ENCODE measurements at regions not wholly inside any gene's neighbourhood (a gene's known extent, or its start where the extent isn't known, plus 50 kb on each side); places are given as distances from the start of the nearest gene placed in this dataset.

- no peaks in the 10 kb centered on the region for H4K20me1 ChIP-seq (ENCODE audit: control insufficient read depth, insufficient read depth, low read depth, low read length)
- H3K27me3 ChIP-seq (ENCODE audit: control insufficient read depth, low read length): no peaks in the 10 kb centered on the region
- no peak overlapping the region for H3K27ac ChIP-seq (ENCODE audit: low read depth, low read length)
- no peak for TF ChIP-seq CTCF (IDR thresholded peaks at IDR 0.05; ENCODE audit: low read depth, low read length, poor library complexity, severe bottlenecking)
- H3K36me3 ChIP-seq (ENCODE audit: control insufficient read depth, low read length): no peaks in the 10 kb centered on the region
- no peak overlapping the region for H3K4me3 ChIP-seq (ENCODE audit: low read length)
- H3K9me3 ChIP-seq (ENCODE audit: control insufficient read depth, insufficient read depth, low read length): no peaks in the 10 kb centered on the region
- no peaks in the 10 kb centered on the region for H3F3A ChIP-seq (ENCODE audit: control insufficient read depth, insufficient read depth)
- no peaks in the 10 kb centered on the region for H3K9me2 ChIP-seq (replicated peaks; ENCODE audit: control insufficient read depth, low read length)
- H3K4me1 ChIP-seq (ENCODE audit: control insufficient read depth, low read length): no peaks in the 10 kb centered on the region
- no peaks in the 10 kb centered on the region for H3K79me2 ChIP-seq (ENCODE audit: control insufficient read depth, low read length)
- H3K4me2 ChIP-seq (ENCODE audit: low read length): no peak overlapping the region
Measured at GRCh38 chr4:82171531-82172155, 202.1 kb downstream of the HNRNPD start.

GRCh38 chr4:82149750-82150149, 224.0 kb downstream of the HNRNPD start:
- Histone ChIP-seq H3K9me3 (ENCODE audit: control insufficient read depth, insufficient read depth, low read length) (no peaks in the 10 kb centered on the region), H3F3A (ENCODE audit: control insufficient read depth, insufficient read depth) (no peaks in the 10 kb centered on the region), H3K4me1 (ENCODE audit: control insufficient read depth, low read length) (no peaks in the 10 kb centered on the region), H4K20me1 (ENCODE audit: control insufficient read depth, insufficient read depth, low read depth, low read length) (no peaks in the 10 kb centered on the region), H3K27me3 (ENCODE audit: control insufficient read depth, low read length) (no peaks in the 10 kb centered on the region), H3K4me2 (ENCODE audit: low read length) (no peak overlapping the region), H3K9me2 (replicated peaks; ENCODE audit: control insufficient read depth, low read length) (no peaks in the 10 kb centered on the region), H3K79me2 (ENCODE audit: control insufficient read depth, low read length) (no peaks in the 10 kb centered on the region), H3K36me3 (ENCODE audit: control insufficient read depth, low read length) (no peaks in the 10 kb centered on the region), H3K27ac (ENCODE audit: low read depth, low read length) (no peak overlapping the region), H3K4me3 (ENCODE audit: low read length) (no peak overlapping the region)
- no peak for TF ChIP-seq EZH2phosphoT487 (IDR thresholded peaks at IDR 0.05; ENCODE audit: borderline replicate concordance, low read length)
- TF ChIP-seq CTCF (IDR thresholded peaks at IDR 0.05; ENCODE audit: low read depth, low read length, poor library complexity, severe bottlenecking): no peak

- H3F3A ChIP-seq (ENCODE audit: control insufficient read depth, insufficient read depth): no peaks in the 10 kb centered on the region
- no peaks in the 10 kb centered on the region for H3K9me3 ChIP-seq (ENCODE audit: control insufficient read depth, insufficient read depth, low read length)
- no peak overlapping the region for H3K4me3 ChIP-seq (ENCODE audit: low read length)
- TF ChIP-seq EZH2phosphoT487 (IDR thresholded peaks at IDR 0.05; ENCODE audit: borderline replicate concordance, low read length) (no peak), CTCF (IDR thresholded peaks at IDR 0.05; ENCODE audit: low read depth, low read length, poor library complexity, severe bottlenecking) (no peak)
- no peaks in the 10 kb centered on the region for H4K20me1 ChIP-seq (ENCODE audit: control insufficient read depth, insufficient read depth, low read depth, low read length)
- no peaks in the 10 kb centered on the region for H3K9me2 ChIP-seq (replicated peaks; ENCODE audit: control insufficient read depth, low read length)
- no peak overlapping the region for H3K4me2 ChIP-seq (ENCODE audit: low read length)
- no peak overlapping the region for H3K27ac ChIP-seq (ENCODE audit: low read depth, low read length)
- no peaks in the 10 kb centered on the region for H3K79me2 ChIP-seq (ENCODE audit: control insufficient read depth, low read length)
- no peaks in the 10 kb centered on the region for H3K4me1 ChIP-seq (ENCODE audit: control insufficient read depth, low read length)
- no peaks in the 10 kb centered on the region for H3K27me3 ChIP-seq (ENCODE audit: control insufficient read depth, low read length)
- H3K36me3 ChIP-seq (ENCODE audit: control insufficient read depth, low read length): no peaks in the 10 kb centered on the region
Measured at GRCh38 chr4:82145850-82146249, 227.9 kb downstream of the HNRNPD start.

All from DOHH2 (cell line).